Caco-2 (cell line): ENCODE measurements at regions not wholly inside any gene's neighbourhood (a gene's known extent, or its start where the extent isn't known, plus 50 kb on each side); places are given as distances from the start of the nearest gene placed in this dataset.
A peak's percentile ranks its signal among the peaks of the same experiment; 100 is the strongest.
"Not testable (repeated sequence)": the region's sequence is repeated elsewhere in the genome, so short reads cannot be mapped to it uniquely, and the experiment has no call there.

Experiments
- BruUV-seq: library from RNA; stranded (reverse); fragments of 400-500 nt; replicated peaks from 2 replicates; lab custom pipeline; 2021; lab: Mats Ljungman, UMichigan
- CTCF ChIA-PET: fragments of 300-600 bp; sonication (Branson Sonifier 250); formaldehyde crosslinking; loops from one replicate; lab custom pipeline; 2022; ENCODE audit warnings: antibody characterized with exemption; lab: Charles Lee
- POLR2A ChIA-PET: fragments of 300-600 bp; sonication (Branson Sonifier 250); formaldehyde crosslinking; loops from one replicate; lab custom pipeline; 2022; ENCODE audit warnings: antibody characterized with exemption; lab: Charles Lee
- DNase-seq, 2 experiments: peaks; one replicate each; pipeline versions ENCODE4 v3.0.0 to v3.0.0-alpha.2; 2020 to 2022
- H3K27me3 ChIP-seq: replicated peaks from 2 replicates; pipeline ENCODE4 v1.6.0; 2011; ENCODE audit warnings: low read length; ENCODE audit not compliant: control insufficient read depth, insufficient read depth
- H3K36me3 ChIP-seq: 2 replicates; pipeline ENCODE4 v1.5.1; 2011; ENCODE audit warnings: low read length; ENCODE audit not compliant: control insufficient read depth, insufficient read depth
- H3K4me1 ChIP-seq: fragments of 250-450 bp; sonication (Bioruptor Pico); 2 replicates; pipeline ENCODE4 v1.5.1; 2020; ENCODE audit warnings: mild to moderate bottlenecking
- H3K4me3 ChIP-seq: 2 replicates; pipeline ENCODE4 v1.5.1; 2011; ENCODE audit warnings: low read depth, mild to moderate bottlenecking, control low read depth, low read length
- H3K9me3 ChIP-seq: fragments of 250-450 bp; sonication (Bioruptor Pico); 2 replicates; pipeline ENCODE4 v1.5.1; 2020; ENCODE audit warnings: mild to moderate bottlenecking, moderate library complexity
- H3K27ac Mint-ChIP-seq: one replicate; pipeline ENCODE4 v1.8.0; 2022; ENCODE audit warnings: mixed read lengths; ENCODE audit not compliant: unreplicated experiment
- H3K27me3 Mint-ChIP-seq: one replicate; pipeline ENCODE4 v1.8.0; 2022; ENCODE audit warnings: mixed read lengths; ENCODE audit not compliant: insufficient read depth, unreplicated experiment
- H3K36me3 Mint-ChIP-seq: one replicate; pipeline ENCODE4 v1.8.0; 2022; ENCODE audit warnings: mild to moderate bottlenecking, mixed read lengths; ENCODE audit not compliant: insufficient read depth, unreplicated experiment
- H3K4me1 Mint-ChIP-seq: one replicate; pipeline ENCODE4 v1.8.0; 2022; ENCODE audit warnings: low read depth, mixed read lengths; ENCODE audit not compliant: unreplicated experiment
- H3K4me3 Mint-ChIP-seq: one replicate; pipeline ENCODE4 v1.8.0; 2022; ENCODE audit warnings: mild to moderate bottlenecking, moderate library complexity, mixed read lengths; ENCODE audit not compliant: unreplicated experiment
- H3K9me3 Mint-ChIP-seq: one replicate; pipeline ENCODE4 v1.8.0; 2022; ENCODE audit warnings: mixed read lengths; ENCODE audit not compliant: unreplicated experiment
- CTCF ChIP-seq, 2 experiments: fragments of 200-600 bp in 1 of 2; IDR thresholded peaks; 1 replicate in 1 of 2; 2 replicates in 1 of 2; pipeline versions ENCODE4 v1.5.1 to v1.8.0; 2011 to 2022; ENCODE audit warnings: antibody characterized with exemption in 1 of 2, control low read depth in 1 of 2, inconsistent platforms in 1 of 2, low read depth in 1 of 2, low read length in 1 of 2, mild to moderate bottlenecking in 1 of 2, moderate library complexity in 1 of 2; ENCODE audit not compliant: insufficient read depth in 1 of 2, severe bottlenecking in 1 of 2, unreplicated experiment in 1 of 2
- intact Hi-C: fragments of 100-400 bp; cut with micrococcal nuclease; formaldehyde crosslinking; loops from one replicate; pipeline ENCODE4 v1.10.0; 2022; ENCODE audit not compliant: unreplicated experiment

GRCh38 chr6:28794175-28795002 lies 129.4 kb downstream of the TRIM27 start:
- Histone ChIP-seq H3K27me3 (no peaks in the 10 kb centered on the region), H3K9me3 (no peaks in the 10 kb centered on the region), H3K36me3 (no peaks in the 10 kb centered on the region), H3K4me1 (peaks cover 12% of the 10 kb centered on the region; the same call in 1 of the 2 replicates), H3K4me3 (peak overlapping the region; percentile 32)
- intact Hi-C loops, result loop anchor here (1.0 to 5.0 kb wide), 5 partner anchors 36 to 188 kb away; no protein-coding TSS in a partner anchor
- no peaks in the 10 kb centered on the region for H3K9me3 Mint-ChIP-seq
- DNase-seq, result peak; percentile 62 to 69
- peaks cover 3% of the 10 kb centered on the region for H3K27me3 Mint-ChIP-seq
- H3K4me3 Mint-ChIP-seq, result peak overlapping the region; percentile 88
- H3K27ac Mint-ChIP-seq, result no peak overlapping the region
- BruUV-seq, result no TSS peak
- peaks cover 31% of the 10 kb centered on the region for H3K36me3 Mint-ChIP-seq
- TF ChIP-seq CTCF (IDR thresholded peaks at IDR 0.05; ENCODE audit: insufficient read depth in 1 of 2, low read depth in 1 of 2, low read length in 1 of 2, severe bottlenecking in 1 of 2, unreplicated experiment in 1 of 2), result no peak
- peaks cover 42% of the 10 kb centered on the region for H3K4me1 Mint-ChIP-seq
- POLR2A ChIA-PET, result interaction anchor here (0.5 kb wide), 1 partner anchor 458 kb away, joined by 8 read pairs; the partner anchor contains the start of gene ZSCAN31
- CTCF ChIA-PET, result interaction anchor here (0.7 to 1.2 kb wide), 2 partner anchors 43 to 66 kb away, joined by 5 to 8 read pairs; no protein-coding TSS in a partner anchor

- DNase-seq, intact Hi-C loops, H3K4me3 ChIP-seq, H3K27ac Mint-ChIP-seq, POLR2A ChIA-PET, H3K4me1 ChIP-seq, H3K27me3 Mint-ChIP-seq, H3K27me3 ChIP-seq, H3K9me3 ChIP-seq, H3K36me3 ChIP-seq, H3K4me3 Mint-ChIP-seq, CTCF ChIA-PET, H3K9me3 Mint-ChIP-seq, BruUV-seq: not testable (repeated sequence)
- Mint-ChIP-seq H3K36me3 (peaks cover 18% of the 10 kb centered on the region), H3K4me1 (peaks cover 17% of the 10 kb centered on the region)
These were observed 123.1 kb downstream of the TRIM27 start for GRCh38 chr6:28800647-28801046.

- intact Hi-C loops, result no loop called here
- H3K4me3 Mint-ChIP-seq, result peak overlapping the region; percentile 73
- H3K4me1 ChIP-seq, result no peaks in the 10 kb centered on the region; the same call in 1 of the 2 replicates
- peak; percentile 53 to 63 for DNase-seq
- H3K9me3 ChIP-seq, result no peaks in the 10 kb centered on the region
- H3K9me3 Mint-ChIP-seq, result no peaks in the 10 kb centered on the region
- POLR2A ChIA-PET, result interaction anchor here (0.5 to 0.6 kb wide), 2 partner anchors 75 to 79 kb away, joined by 4 read pairs; no protein-coding TSS in a partner anchor
- BruUV-seq, result no TSS peak
- no peaks in the 10 kb centered on the region for H3K27me3 Mint-ChIP-seq
- no peaks in the 10 kb centered on the region for H3K36me3 ChIP-seq
- no peak for TF ChIP-seq CTCF (IDR thresholded peaks at IDR 0.05; ENCODE audit: insufficient read depth in 1 of 2, low read depth in 1 of 2, low read length in 1 of 2, severe bottlenecking in 1 of 2, unreplicated experiment in 1 of 2)
- H3K27ac Mint-ChIP-seq, result peak overlapping the region; percentile 79
- H3K4me1 Mint-ChIP-seq, result peaks cover 6% of the 10 kb centered on the region
- H3K27me3 ChIP-seq, result no peaks in the 10 kb centered on the region
- H3K4me3 ChIP-seq, result peak overlapping the region; percentile 36
- peaks cover 16% of the 10 kb centered on the region for H3K36me3 Mint-ChIP-seq
- CTCF ChIA-PET, result no interaction called here
These were observed 121.1 kb downstream of the TRIM27 start for GRCh38 chr6:28802417-28803336.
